PC-9 (cell line): ENCODE measurements at regions not wholly inside any gene's neighbourhood (a gene's known extent, or its start where the extent isn't known, plus 50 kb on each side); places are given as distances from the start of the nearest gene placed in this dataset.

Experiments used
- CTCF ChIP-seq: fragments of 200-600 bp; sonication (generic); conservative IDR thresholded peaks from 2 replicates; pipeline ENCODE4 v1.6.1; 2017; ENCODE audit warnings: mixed run types, antibody characterized with exemption, mild to moderate bottlenecking, moderate library complexity
- EZH2 ChIP-seq: fragments of 200-600 bp; sonication (generic); IDR thresholded peaks from 2 replicates; pipeline ENCODE4 v1.8.0; 2017; ENCODE audit warnings: antibody characterized with exemption, low read depth

GRCh38 chr3:159080821-159081220 lies 279.0 kb downstream of the MFSD1 start:
- TF ChIP-seq CTCF: no peak
- TF ChIP-seq EZH2: no peak
